A673 (cell line): ENCODE measurements at regions not wholly inside any gene's neighbourhood (a gene's known extent, or its start where the extent isn't known, plus 50 kb on each side); places are given as distances from the start of the nearest gene placed in this dataset.

ENCODE experiments used
- BruUV-seq: library from RNA; stranded (reverse); fragments of 400-500 nt; replicated peaks from 2 replicates; lab custom pipeline; 2021; lab: Mats Ljungman, UMichigan
- CTCF ChIA-PET: fragments of 300-600 bp; sonication (Branson Sonifier 250); formaldehyde crosslinking; loops from one replicate; lab custom pipeline; 2022; ENCODE audit warnings: antibody characterized with exemption; lab: Charles Lee
- POLR2A ChIA-PET: fragments of 300-600 bp; sonication (Branson Sonifier 250); formaldehyde crosslinking; loops from one replicate; lab custom pipeline; 2022; ENCODE audit warnings: antibody characterized with exemption; ENCODE audit not compliant: low non-redundant PET; lab: Charles Lee
- DNase-seq: peaks from one replicate; pipeline ENCODE4 v3.0.0-alpha.2; 2015; ENCODE audit warnings: low spot score
- H3K27ac ChIP-seq: fragments of 200-600 bp; sonication (generic); 2 replicates; pipeline ENCODE4 v1.5.1; 2016; ENCODE audit warnings: mixed run types, low read depth, mild to moderate bottlenecking, mixed read lengths, antibody characterized with exemption, low read length; ENCODE audit not compliant: poor library complexity, severe bottlenecking
- H3K27me3 ChIP-seq: fragments of 200-600 bp; sonication (generic); replicated peaks from 2 replicates; pipeline ENCODE4 v1.6.1; 2017; ENCODE audit warnings: mixed run types, low read depth, mild to moderate bottlenecking, mixed read lengths, antibody characterized with exemption, low read length; ENCODE audit not compliant: insufficient read depth, poor library complexity
- H3K36me3 ChIP-seq: fragments of 200-600 bp; sonication (generic); 2 replicates; pipeline ENCODE4 v1.6.1; 2016; ENCODE audit warnings: mixed run types, mild to moderate bottlenecking, mixed read lengths, antibody characterized with exemption, low read length; ENCODE audit not compliant: insufficient read depth, poor library complexity, severe bottlenecking
- H3K4me1 ChIP-seq: fragments of 200-600 bp; sonication (generic); 2 replicates; pipeline ENCODE4 v1.6.1; 2017; ENCODE audit warnings: mixed run types, mild to moderate bottlenecking, mixed read lengths, antibody characterized with exemption, low read length; ENCODE audit not compliant: insufficient read depth, poor library complexity, severe bottlenecking
- H3K4me3 ChIP-seq: fragments of 200-600 bp; sonication (generic); 2 replicates; pipeline ENCODE4 v1.5.1; 2016; ENCODE audit warnings: low read depth, mixed run types, mild to moderate bottlenecking, mixed read lengths, low read length; ENCODE audit not compliant: poor library complexity, severe bottlenecking
- H3K9me3 ChIP-seq: fragments of 200-600 bp; sonication (generic); 2 replicates; pipeline ENCODE4 v1.6.1; 2016; ENCODE audit warnings: mixed run types, low read depth, mild to moderate bottlenecking, mixed read lengths, antibody characterized with exemption, low read length; ENCODE audit not compliant: poor library complexity, severe bottlenecking
- CTCF ChIP-seq: fragments of 300-800, 200-600 bp; sonication (generic); conservative IDR thresholded peaks from 2 replicates; pipeline ENCODE4 v1.5.1; 2017; ENCODE audit warnings: low read depth, mild to moderate bottlenecking, antibody characterized with exemption, low read length, moderate library complexity, mixed read lengths
- EZH2 ChIP-seq: fragments of 200-600 bp; sonication (generic); IDR thresholded peaks from 2 replicates; pipeline ENCODE4 v1.6.1; 2017; ENCODE audit warnings: borderline replicate concordance, low read depth, mild to moderate bottlenecking, mixed read lengths, antibody characterized with exemption, low read length; ENCODE audit not compliant: poor library complexity, severe bottlenecking
- intact Hi-C: fragments of 100-400 bp; cut with micrococcal nuclease; formaldehyde crosslinking; loops from one replicate; pipeline ENCODE4 v1.10.0; 2022; ENCODE audit not compliant: unreplicated experiment

GRCh38 chr16:8283195-8283594 is 307.1 kb downstream of the TMEM114 start:
- CTCF ChIA-PET, result no interaction called here

GRCh38 chr16:8278031-8278580 is 312.2 kb downstream of the TMEM114 start:
- CTCF ChIA-PET, result no interaction called here
- no peaks in the 10 kb centered on the region for H3K4me1 ChIP-seq
- no peaks in the 10 kb centered on the region for H3K27me3 ChIP-seq
- no TSS peak for BruUV-seq
- DNase-seq, result no peak
- H3K27ac ChIP-seq, result no peak overlapping the region
- H3K36me3 ChIP-seq, result no peaks in the 10 kb centered on the region
- H3K4me3 ChIP-seq, result no peak overlapping the region
- intact Hi-C loops, result no loop called here
- no peaks in the 10 kb centered on the region for H3K9me3 ChIP-seq
- no peak for TF ChIP-seq EZH2
- no peak for TF ChIP-seq CTCF
- POLR2A ChIA-PET, result no interaction called here

More at GRCh38 chr16:8283195-8283594, 307.1 kb downstream of the TMEM114 start:
- Histone ChIP-seq H3K4me3 (no peak overlapping the region), H3K27me3 (no peaks in the 10 kb centered on the region), H3K36me3 (no peaks in the 10 kb centered on the region), H3K9me3 (no peaks in the 10 kb centered on the region), H3K4me1 (no peaks in the 10 kb centered on the region), H3K27ac (no peak overlapping the region)
- POLR2A ChIA-PET, result no interaction called here
- no TSS peak for BruUV-seq
- DNase-seq, result no peak
- intact Hi-C loops, result no loop called here
- TF ChIP-seq EZH2 (no peak), CTCF (no peak)

GRCh38 chr16:8271344-8271743 is 319.0 kb downstream of the TMEM114 start:
- TF ChIP-seq EZH2, result no peak
- no peak for TF ChIP-seq CTCF
- Histone ChIP-seq H3K36me3 (no peaks in the 10 kb centered on the region), H3K27me3 (no peaks in the 10 kb centered on the region), H3K27ac (no peak overlapping the region), H3K4me3 (no peak overlapping the region), H3K9me3 (no peaks in the 10 kb centered on the region), H3K4me1 (no peaks in the 10 kb centered on the region)
- no peak for DNase-seq
- BruUV-seq, result no TSS peak
- intact Hi-C loops, result no loop called here
- ChIA-PET POLR2A (no interaction called here), CTCF (no interaction called here)
